DOHH2 (cell line): ENCODE measurements at regions not wholly inside any gene's neighbourhood (a gene's known extent, or its start where the extent isn't known, plus 50 kb on each side); places are given as distances from the start of the nearest gene placed in this dataset.

Experiments used
- H3F3A ChIP-seq: fragments of 200-600 bp; sonication (generic), shearing (Covaris generic); 2 replicates; pipeline ENCODE4 v1.6.0; 2016; ENCODE audit warnings: antibody characterized with exemption, mild to moderate bottlenecking; ENCODE audit not compliant: control insufficient read depth, insufficient read depth
- H3K27ac ChIP-seq: fragments of 200-600 bp; sonication (generic); 2 replicates; pipeline ENCODE4 v1.5.1; 2014; ENCODE audit warnings: low read depth, mild to moderate bottlenecking, low read length, moderate library complexity
- H3K27me3 ChIP-seq: fragments of 200-600 bp; sonication (generic); 2 replicates; pipeline ENCODE4 v1.6.1; 2014; ENCODE audit warnings: mild to moderate bottlenecking, low read length, mixed read lengths; ENCODE audit not compliant: control insufficient read depth
- H3K36me3 ChIP-seq: fragments of 200-600 bp; sonication (generic); 2 replicates; pipeline ENCODE4 v1.6.1; 2014; ENCODE audit warnings: mild to moderate bottlenecking, low read length, moderate library complexity, mixed read lengths; ENCODE audit not compliant: control insufficient read depth
- H3K4me1 ChIP-seq: fragments of 200-600 bp; sonication (generic); 2 replicates; pipeline ENCODE4 v1.6.1; 2014; ENCODE audit warnings: mild to moderate bottlenecking, low read length, mixed read lengths; ENCODE audit not compliant: control insufficient read depth
- H3K4me2 ChIP-seq: fragments of 200-600 bp; sonication (generic); 2 replicates; pipeline ENCODE4 v1.6.0; 2014; ENCODE audit warnings: mild to moderate bottlenecking, low read length, moderate library complexity
- H3K4me3 ChIP-seq: fragments of 200-600 bp; sonication (generic); 2 replicates; pipeline ENCODE4 v1.5.1; 2014; ENCODE audit warnings: mild to moderate bottlenecking, low read length, mixed read lengths
- H3K79me2 ChIP-seq: fragments of 200-600 bp; sonication (generic); 2 replicates; pipeline ENCODE4 v1.6.1; 2014; ENCODE audit warnings: mild to moderate bottlenecking, low read length, mixed read lengths; ENCODE audit not compliant: control insufficient read depth
- H3K9me2 ChIP-seq: fragments of 200-600 bp; sonication (generic); replicated peaks from 2 replicates; pipeline ENCODE4 v1.6.1; 2014; ENCODE audit warnings: mild to moderate bottlenecking, low read length, mixed read lengths; ENCODE audit not compliant: control insufficient read depth
- H3K9me3 ChIP-seq: fragments of 200-600 bp; sonication (generic); 2 replicates; pipeline ENCODE4 v1.6.1; 2014; ENCODE audit warnings: antibody characterized with exemption, low read length, mixed read lengths; ENCODE audit not compliant: control insufficient read depth, insufficient read depth
- H4K20me1 ChIP-seq: fragments of 200-600 bp; sonication (generic); 2 replicates; pipeline ENCODE4 v1.6.0; 2014; ENCODE audit warnings: low read depth, mild to moderate bottlenecking, antibody characterized with exemption, low read length, moderate library complexity; ENCODE audit not compliant: control insufficient read depth, insufficient read depth
- CTCF ChIP-seq: fragments of 200-600 bp; sonication (generic); IDR thresholded peaks from one replicate; pipeline ENCODE4 v1.5.1; 2014; ENCODE audit warnings: antibody characterized with exemption, mild to moderate bottlenecking, low read depth, low read length; ENCODE audit not compliant: poor library complexity, severe bottlenecking
- EZH2phosphoT487 ChIP-seq: fragments of 200-600 bp; sonication (generic); IDR thresholded peaks from 2 replicates; pipeline ENCODE4 v1.6.1; 2017; ENCODE audit warnings: borderline replicate concordance, mild to moderate bottlenecking, antibody characterized with exemption, low read length, moderate library complexity, mixed read lengths

- Histone ChIP-seq H3K4me2 (no peak overlapping the region), H4K20me1 (no peaks in the 10 kb centered on the region), H3K4me1 (no peaks in the 10 kb centered on the region), H3K9me2 (no peaks in the 10 kb centered on the region), H3K36me3 (no peaks in the 10 kb centered on the region), H3K27me3 (no peaks in the 10 kb centered on the region), H3K4me3 (no peak overlapping the region), H3K79me2 (no peaks in the 10 kb centered on the region), H3K27ac (no peak overlapping the region), H3K9me3 (no peaks in the 10 kb centered on the region), H3F3A (no peaks in the 10 kb centered on the region)
- TF ChIP-seq CTCF = no peak
- no peak for TF ChIP-seq EZH2phosphoT487
Observed at GRCh38 chr17:12403881-12404398, 261.8 kb upstream of the MYOCD start.

- H3K27ac ChIP-seq = no peak overlapping the region
- H3K4me1 ChIP-seq = no peaks in the 10 kb centered on the region
- TF ChIP-seq EZH2phosphoT487 (no peak), CTCF (no peak)
- H3F3A ChIP-seq = no peaks in the 10 kb centered on the region
- H3K9me3 ChIP-seq = no peaks in the 10 kb centered on the region
- no peaks in the 10 kb centered on the region for H3K27me3 ChIP-seq
- H4K20me1 ChIP-seq = no peaks in the 10 kb centered on the region
- no peaks in the 10 kb centered on the region for H3K9me2 ChIP-seq
- H3K36me3 ChIP-seq = no peaks in the 10 kb centered on the region
- no peak overlapping the region for H3K4me2 ChIP-seq
- H3K79me2 ChIP-seq = no peaks in the 10 kb centered on the region
- H3K4me3 ChIP-seq = no peak overlapping the region
Observed at GRCh38 chr17:12406623-12407215, 259.0 kb upstream of the MYOCD start.

- no peak overlapping the region for H3K4me3 ChIP-seq
- TF ChIP-seq EZH2phosphoT487 (no peak), CTCF (no peak)
Observed at GRCh38 chr17:12407495-12408252, 258.0 kb upstream of the MYOCD start.

More at GRCh38 chr17:12407495-12408252, 258.0 kb upstream of the MYOCD start:
- no peaks in the 10 kb centered on the region for H3K36me3 ChIP-seq
- H3K4me1 ChIP-seq = no peaks in the 10 kb centered on the region
- no peaks in the 10 kb centered on the region for H4K20me1 ChIP-seq
- no peaks in the 10 kb centered on the region for H3K79me2 ChIP-seq
- H3K27me3 ChIP-seq = no peaks in the 10 kb centered on the region
- H3K4me2 ChIP-seq = no peak overlapping the region
- no peaks in the 10 kb centered on the region for H3K9me2 ChIP-seq
- no peaks in the 10 kb centered on the region; the same call in 1 of the 2 replicates for H3K9me3 ChIP-seq
- no peaks in the 10 kb centered on the region for H3F3A ChIP-seq
- H3K27ac ChIP-seq = no peak overlapping the region
